ENCODE measurements at regions not wholly inside any gene's neighbourhood (a gene's known extent, or its start where the extent isn't known, plus 50 kb on each side); places are given as distances from the start of the nearest gene placed in this dataset.

DNA sequence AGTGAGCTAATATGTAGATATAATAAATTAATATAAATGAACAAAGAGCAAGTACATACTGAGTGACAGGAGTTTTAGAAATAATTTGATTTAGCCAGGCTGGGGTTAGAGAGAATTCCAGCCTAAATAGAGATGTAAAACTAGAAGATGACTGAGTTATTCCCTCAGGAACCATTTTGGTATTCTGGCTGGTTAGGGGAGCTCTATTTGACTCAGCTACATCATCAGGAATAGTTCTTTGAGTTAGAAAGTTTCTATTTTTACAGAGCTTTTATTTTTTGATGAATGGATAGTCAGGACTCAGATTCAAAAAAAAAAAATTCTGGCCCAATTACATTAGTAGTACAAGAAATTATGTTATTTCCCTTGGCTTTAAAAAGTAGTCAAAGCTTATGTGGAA lies 180.4 kb upstream of the MID1 start:
- no peak for FAIRE-seq
- TF ChIP-seq, protein P1, sequence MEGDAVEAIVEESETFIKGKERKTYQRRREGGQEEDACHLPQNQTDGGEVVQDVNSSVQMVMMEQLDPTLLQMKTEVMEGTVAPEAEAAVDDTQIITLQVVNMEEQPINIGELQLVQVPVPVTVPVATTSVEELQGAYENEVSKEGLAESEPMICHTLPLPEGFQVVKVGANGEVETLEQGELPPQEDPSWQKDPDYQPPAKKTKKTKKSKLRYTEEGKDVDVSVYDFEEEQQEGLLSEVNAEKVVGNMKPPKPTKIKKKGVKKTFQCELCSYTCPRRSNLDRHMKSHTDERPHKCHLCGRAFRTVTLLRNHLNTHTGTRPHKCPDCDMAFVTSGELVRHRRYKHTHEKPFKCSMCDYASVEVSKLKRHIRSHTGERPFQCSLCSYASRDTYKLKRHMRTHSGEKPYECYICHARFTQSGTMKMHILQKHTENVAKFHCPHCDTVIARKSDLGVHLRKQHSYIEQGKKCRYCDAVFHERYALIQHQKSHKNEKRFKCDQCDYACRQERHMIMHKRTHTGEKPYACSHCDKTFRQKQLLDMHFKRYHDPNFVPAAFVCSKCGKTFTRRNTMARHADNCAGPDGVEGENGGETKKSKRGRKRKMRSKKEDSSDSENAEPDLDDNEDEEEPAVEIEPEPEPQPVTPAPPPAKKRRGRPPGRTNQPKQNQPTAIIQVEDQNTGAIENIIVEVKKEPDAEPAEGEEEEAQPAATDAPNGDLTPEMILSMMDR (IDR thresholded peaks at IDR 0.05; ENCODE audit: insufficient read depth, missing control alignments) = no peak
- no peak for DNase-seq (ENCODE audit: insufficient read length, low spot score)

- TF ChIP-seq, protein P1 (IDR thresholded peaks at IDR 0.05; ENCODE audit: insufficient read depth, missing control alignments) = no peak
- DNase-seq (ENCODE audit: insufficient read length, low spot score) (no peak), FAIRE-seq (no peak)
These were observed 190.7 kb upstream of the MID1 start for GRCh38 chrX:10811111-10811510.

- DNase-seq (ENCODE audit: insufficient read length, low spot score) (no peak), FAIRE-seq (no peak)
- TF ChIP-seq, protein P1 (IDR thresholded peaks at IDR 0.05; ENCODE audit: insufficient read depth, missing control alignments) = no peak
These were observed 193.4 kb upstream of the MID1 start for GRCh38 chrX:10813761-10814160.

DNA sequence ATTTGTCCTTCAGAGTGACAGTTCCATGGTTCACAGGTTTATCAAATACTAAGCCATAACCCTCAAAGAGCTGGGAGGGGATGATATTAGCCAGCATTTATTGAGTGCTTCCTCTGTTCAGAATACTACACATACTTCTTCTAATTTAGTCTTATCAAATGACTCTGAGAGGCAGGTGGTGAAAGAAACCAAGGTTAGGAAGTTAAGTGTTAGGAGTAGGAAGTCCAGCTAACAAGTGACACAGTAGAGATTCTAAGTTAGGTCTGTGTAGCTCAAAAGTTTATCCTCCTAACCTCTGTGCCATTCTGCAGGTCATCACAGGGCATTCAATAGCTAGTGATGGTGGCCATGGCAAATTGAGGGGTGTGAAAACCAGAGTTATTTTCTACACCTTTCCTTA lies 198.3 kb upstream of the MID1 start:
- TF ChIP-seq, protein P1 (IDR thresholded peaks at IDR 0.05; ENCODE audit: insufficient read depth, missing control alignments) = no peak
- no peak for FAIRE-seq
- no peak for DNase-seq (ENCODE audit: insufficient read length, low spot score)

DNA sequence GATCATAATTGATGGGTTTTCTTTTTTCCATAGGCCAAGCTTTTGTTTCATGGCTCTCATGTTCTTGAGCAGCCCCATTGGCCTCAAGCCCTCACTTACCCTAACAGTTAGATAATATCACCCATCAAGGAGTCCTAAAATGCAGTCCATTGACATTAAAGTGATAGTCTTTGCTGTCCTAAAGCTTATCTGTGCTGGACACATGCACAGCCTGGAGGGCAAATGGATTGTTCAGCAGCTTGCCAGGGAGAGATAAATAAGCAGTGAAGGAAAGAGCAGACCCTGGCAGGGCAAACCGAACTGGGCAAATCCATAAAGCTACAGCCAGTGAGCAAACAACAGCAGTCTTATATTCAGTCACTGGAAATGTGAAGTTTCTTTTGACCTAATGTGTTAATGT lies 199.6 kb upstream of the MID1 start:
- DNase-seq (ENCODE audit: insufficient read length, low spot score) = no peak
- TF ChIP-seq, protein P1 (IDR thresholded peaks at IDR 0.05; ENCODE audit: insufficient read depth, missing control alignments) = no peak
- FAIRE-seq = no peak

GRCh38 chrX:10821293-10821692 lies 200.9 kb upstream of the MID1 start:
- DNase-seq (ENCODE audit: insufficient read length, low spot score) = no peak
- FAIRE-seq = no peak
- TF ChIP-seq, protein P1 (IDR thresholded peaks at IDR 0.05; ENCODE audit: insufficient read depth, missing control alignments) = no peak

DNA sequence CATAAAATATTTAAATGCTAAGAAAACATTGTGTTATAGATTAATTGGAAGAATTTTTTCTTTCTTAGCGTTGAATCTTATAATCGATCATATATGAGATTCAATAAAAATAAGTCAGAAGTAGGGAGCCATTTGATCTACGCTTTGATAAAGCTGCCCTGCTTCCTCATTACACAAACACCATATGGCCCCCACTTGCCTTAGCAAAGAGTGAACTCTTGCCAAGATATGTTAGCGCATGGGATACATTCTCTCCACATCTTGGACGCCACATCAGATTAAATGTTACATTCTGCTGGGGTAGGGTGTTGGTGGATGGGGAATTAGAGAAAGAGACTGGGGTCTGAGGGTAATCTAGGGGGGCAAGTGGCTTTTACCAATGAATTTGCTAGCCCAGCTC lies 207.7 kb upstream of the MID1 start:
- TF ChIP-seq, protein P1 (IDR thresholded peaks at IDR 0.05; ENCODE audit: insufficient read depth, missing control alignments) = no peak
- DNase-seq (ENCODE audit: insufficient read length, low spot score) = no peak
- FAIRE-seq = no peak
